ENCODE measurements at regions not wholly inside any gene's neighbourhood (a gene's known extent, or its start where the extent isn't known, plus 50 kb on each side); places are given as distances from the start of the nearest gene placed in this dataset.

GRCh38 chr20:20823476-20823881 is 111.0 kb upstream of the RALGAPA2 start:
- no peak for DNase-seq

GRCh38 chr20:20821484-20822260 is 109.2 kb upstream of the RALGAPA2 start:
- no peak for DNase-seq

- no peak for DNase-seq
These were observed 108.5 kb upstream of the RALGAPA2 start for GRCh38 chr20:20820785-20821483.

- no peak for DNase-seq
These were observed 107.7 kb upstream of the RALGAPA2 start for GRCh38 chr20:20820104-20820503.

GRCh38 chr20:20816969-20817755 is 104.7 kb upstream of the RALGAPA2 start:
- no peak for DNase-seq

- no peak for DNase-seq
These were observed 103.4 kb upstream of the RALGAPA2 start for GRCh38 chr20:20815711-20816455.

GRCh38 chr20:20814685-20815084 is 102.2 kb upstream of the RALGAPA2 start:
- DNase-seq, result no peak

- no peak for DNase-seq
These were observed 99.7 kb upstream of the RALGAPA2 start for GRCh38 chr20:20812136-20812535.

GRCh38 chr20:20808016-20808415 is 95.6 kb upstream of the RALGAPA2 start:
- DNase-seq, result no peak

- no peak for DNase-seq
These were observed 94.0 kb upstream of the RALGAPA2 start for GRCh38 chr20:20806121-20807095.

GRCh38 chr20:20803011-20803410 is 90.6 kb upstream of the RALGAPA2 start:
- DNase-seq, result no peak

GRCh38 chr20:20802328-20802727 is 89.9 kb upstream of the RALGAPA2 start:
- DNase-seq, result no peak

- DNase-seq, result no peak
These were observed 87.4 kb upstream of the RALGAPA2 start for GRCh38 chr20:20799716-20800312.

- DNase-seq, result no peak
These were observed 85.3 kb upstream of the RALGAPA2 start for GRCh38 chr20:20797521-20798310.

- DNase-seq, result no peak
These were observed 84.5 kb upstream of the RALGAPA2 start for GRCh38 chr20:20796766-20797440.

- DNase-seq, result no peak
These were observed 83.3 kb upstream of the RALGAPA2 start for GRCh38 chr20:20795721-20796120.

- no peak for DNase-seq
These were observed 82.7 kb upstream of the RALGAPA2 start for GRCh38 chr20:20795119-20795518.

GRCh38 chr20:20793591-20793990 is 81.1 kb upstream of the RALGAPA2 start:
- DNase-seq, result no peak

GRCh38 chr20:20791664-20792568 is 79.5 kb upstream of the RALGAPA2 start:
- DNase-seq, result no peak

Data from NCI-H2171 (cell line).